GM13976 (cell line): ENCODE measurements at regions not wholly inside any gene's neighbourhood (a gene's known extent, or its start where the extent isn't known, plus 50 kb on each side); places are given as distances from the start of the nearest gene placed in this dataset.
"Not testable (repeated sequence)": the region's sequence is repeated elsewhere in the genome, so short reads cannot be mapped to it uniquely, and the experiment has no call there.

Experiments used
- DNase-seq: peaks from one replicate; pipeline ENCODE4 v3.0.0; 2012; ENCODE audit warnings: low spot score
- in situ Hi-C: fragments of 300-500 bp; cut with MboI; formaldehyde crosslinking; loops from one replicate; pipeline ENCODE4 v1.12.0; 2022; ENCODE audit warnings: low sequenced_read_pairs, mixed read lengths, inconsistent platforms; ENCODE audit not compliant: unreplicated experiment
- TF ChIP-seq, protein P1 (sequence below): IDR thresholded peaks from 2 replicates; pipeline ENCODE4 v1.5.1; 2012; ENCODE audit warnings: borderline replicate concordance, mild to moderate bottlenecking; ENCODE audit not compliant: insufficient read depth; ENCODE audit errors: extremely low read depth, missing control alignments, control extremely low read depth

DNA sequence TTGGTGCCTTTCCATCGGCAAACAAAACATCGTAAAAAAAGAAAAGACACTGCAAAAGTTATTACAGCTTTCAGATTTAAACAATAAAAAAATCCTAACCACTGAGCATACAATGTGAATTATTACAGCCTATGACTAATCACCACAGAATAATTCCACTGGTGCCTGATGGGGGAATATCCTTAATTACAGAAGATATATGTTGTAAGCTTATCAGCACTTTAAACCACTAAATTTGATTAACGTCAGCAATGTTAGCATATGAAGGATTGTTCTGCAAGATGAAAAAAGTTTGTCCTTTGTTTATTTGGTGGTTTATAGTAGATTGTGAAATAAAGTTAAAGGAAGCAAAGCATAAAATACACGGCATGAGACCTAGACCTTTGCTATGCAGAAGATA, 210.2 kb upstream of the ADAMTS3 start:
- DNase-seq: no peak
- in situ Hi-C loops: no loop called here
- TF ChIP-seq, protein P1, sequence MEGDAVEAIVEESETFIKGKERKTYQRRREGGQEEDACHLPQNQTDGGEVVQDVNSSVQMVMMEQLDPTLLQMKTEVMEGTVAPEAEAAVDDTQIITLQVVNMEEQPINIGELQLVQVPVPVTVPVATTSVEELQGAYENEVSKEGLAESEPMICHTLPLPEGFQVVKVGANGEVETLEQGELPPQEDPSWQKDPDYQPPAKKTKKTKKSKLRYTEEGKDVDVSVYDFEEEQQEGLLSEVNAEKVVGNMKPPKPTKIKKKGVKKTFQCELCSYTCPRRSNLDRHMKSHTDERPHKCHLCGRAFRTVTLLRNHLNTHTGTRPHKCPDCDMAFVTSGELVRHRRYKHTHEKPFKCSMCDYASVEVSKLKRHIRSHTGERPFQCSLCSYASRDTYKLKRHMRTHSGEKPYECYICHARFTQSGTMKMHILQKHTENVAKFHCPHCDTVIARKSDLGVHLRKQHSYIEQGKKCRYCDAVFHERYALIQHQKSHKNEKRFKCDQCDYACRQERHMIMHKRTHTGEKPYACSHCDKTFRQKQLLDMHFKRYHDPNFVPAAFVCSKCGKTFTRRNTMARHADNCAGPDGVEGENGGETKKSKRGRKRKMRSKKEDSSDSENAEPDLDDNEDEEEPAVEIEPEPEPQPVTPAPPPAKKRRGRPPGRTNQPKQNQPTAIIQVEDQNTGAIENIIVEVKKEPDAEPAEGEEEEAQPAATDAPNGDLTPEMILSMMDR: no peak

DNA sequence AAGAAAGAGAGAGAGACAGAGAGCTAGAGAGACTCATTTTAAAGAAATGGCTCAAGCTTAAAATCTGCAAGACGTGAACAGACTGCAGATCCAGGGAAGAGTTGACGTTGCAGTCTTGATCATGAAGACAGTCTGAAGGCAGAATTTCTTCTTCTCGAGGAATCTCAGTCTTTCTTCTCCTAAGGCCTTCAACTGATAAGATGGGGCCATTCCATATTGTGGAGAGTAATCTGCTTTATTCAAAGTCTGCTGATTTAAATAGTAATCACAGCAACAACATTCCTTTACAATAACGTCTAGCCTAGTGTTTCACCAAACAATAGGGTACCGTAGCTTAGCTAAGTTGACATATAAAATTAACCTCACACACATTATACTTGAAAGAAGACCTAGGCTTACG, 208.4 kb upstream of the ADAMTS3 start:
- in situ Hi-C loops: no loop called here
- no peak for DNase-seq
- TF ChIP-seq, protein P1: no peak

DNA sequence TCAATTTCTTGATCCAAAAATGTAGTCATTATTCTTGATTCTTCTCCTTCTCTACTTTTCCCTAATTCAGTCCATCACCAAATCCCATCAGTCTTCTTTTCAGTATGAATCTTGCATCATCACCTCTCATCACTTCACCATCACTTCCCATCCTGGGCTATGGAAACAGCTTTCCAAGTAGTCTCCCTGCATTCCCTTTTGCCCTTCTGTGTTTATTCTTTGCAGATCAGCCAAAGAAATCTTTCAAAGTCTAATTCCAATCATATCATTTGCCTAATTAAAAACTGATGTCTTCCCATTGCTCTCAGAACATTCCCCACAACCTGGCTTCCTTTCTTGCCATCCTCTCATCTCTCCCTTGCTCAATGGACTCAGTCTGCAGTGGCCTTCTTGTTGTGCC, 201.7 kb upstream of the ADAMTS3 start:
- DNase-seq: no peak
- in situ Hi-C loops: no loop called here
- TF ChIP-seq, protein P1: no peak

DNA sequence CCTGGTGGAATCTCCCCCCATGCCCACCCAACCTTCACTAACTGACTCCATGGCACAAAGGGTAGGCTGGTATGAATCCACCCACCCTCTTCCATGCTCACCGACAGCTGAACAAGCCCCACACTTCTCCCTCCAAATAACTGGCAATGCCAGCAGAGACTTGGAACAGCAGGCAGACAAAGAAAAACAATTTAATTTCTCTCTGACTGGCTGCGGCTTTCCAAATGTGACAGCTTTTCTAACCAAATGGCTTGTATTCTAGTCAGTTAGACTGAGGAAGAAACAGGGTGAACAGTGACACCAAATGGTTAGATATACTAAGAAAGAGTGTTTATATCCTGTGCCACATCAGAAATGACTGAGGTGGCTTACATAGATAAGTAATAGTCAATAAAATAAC, 199.3 kb upstream of the ADAMTS3 start:
- DNase-seq: no peak
- TF ChIP-seq, protein P1: no peak
- in situ Hi-C loops: no loop called here

DNA sequence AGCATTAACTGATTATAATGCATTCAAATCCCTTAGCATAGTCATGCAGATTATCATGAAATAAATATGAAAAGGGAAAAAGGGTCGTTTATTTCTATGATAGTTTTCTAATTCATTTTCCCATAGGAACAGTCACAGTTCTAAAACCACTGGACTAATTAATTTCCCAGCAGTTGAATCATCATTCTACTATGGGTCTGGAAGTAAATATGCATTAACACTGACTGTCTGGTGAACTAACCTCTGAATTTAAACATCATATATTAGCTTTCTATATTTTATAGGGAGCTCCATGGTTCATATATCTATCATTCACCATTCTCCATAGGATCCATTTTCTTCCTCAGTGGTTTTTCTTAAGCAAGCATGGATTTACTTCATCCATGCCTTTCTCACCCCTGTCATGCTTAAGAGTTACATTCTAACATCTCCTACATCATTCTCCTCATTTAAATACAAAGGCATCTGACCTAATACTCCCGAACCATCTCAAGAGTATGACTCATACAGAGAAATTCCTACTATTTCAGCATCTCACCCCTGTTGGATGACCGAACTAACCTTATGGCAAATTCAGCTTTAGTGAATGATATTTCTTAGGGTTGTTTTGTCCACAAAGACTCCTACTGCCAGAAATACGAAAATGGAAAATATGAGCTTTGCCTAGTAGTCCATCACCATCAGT, 198.7 kb upstream of the ADAMTS3 start:
- TF ChIP-seq, protein P1: no peak
- in situ Hi-C loops: no loop called here
- no peak for DNase-seq

DNA sequence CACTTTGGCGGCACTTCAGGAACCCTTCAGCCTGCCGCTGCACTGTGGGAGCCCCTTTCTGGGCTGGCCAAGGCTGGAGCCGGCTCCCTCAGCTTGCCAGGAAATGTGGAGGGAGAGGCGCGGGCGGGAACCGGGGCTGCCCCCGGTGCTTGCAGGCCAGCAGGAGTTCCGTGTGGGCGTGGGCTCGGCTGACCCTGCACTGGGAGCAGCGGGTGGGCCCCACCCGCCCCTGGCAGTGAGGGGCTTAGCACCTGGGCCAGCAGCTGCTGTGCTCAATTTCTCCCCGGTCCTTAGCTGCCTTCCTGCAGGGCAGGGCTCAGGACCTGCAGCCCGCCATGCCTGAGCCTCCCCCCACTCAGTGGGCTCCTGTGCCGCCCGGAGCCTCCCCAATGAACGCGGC, 196.8 kb upstream of the ADAMTS3 start:
- DNase-seq, in situ Hi-C loops: not testable (repeated sequence)

DNA sequence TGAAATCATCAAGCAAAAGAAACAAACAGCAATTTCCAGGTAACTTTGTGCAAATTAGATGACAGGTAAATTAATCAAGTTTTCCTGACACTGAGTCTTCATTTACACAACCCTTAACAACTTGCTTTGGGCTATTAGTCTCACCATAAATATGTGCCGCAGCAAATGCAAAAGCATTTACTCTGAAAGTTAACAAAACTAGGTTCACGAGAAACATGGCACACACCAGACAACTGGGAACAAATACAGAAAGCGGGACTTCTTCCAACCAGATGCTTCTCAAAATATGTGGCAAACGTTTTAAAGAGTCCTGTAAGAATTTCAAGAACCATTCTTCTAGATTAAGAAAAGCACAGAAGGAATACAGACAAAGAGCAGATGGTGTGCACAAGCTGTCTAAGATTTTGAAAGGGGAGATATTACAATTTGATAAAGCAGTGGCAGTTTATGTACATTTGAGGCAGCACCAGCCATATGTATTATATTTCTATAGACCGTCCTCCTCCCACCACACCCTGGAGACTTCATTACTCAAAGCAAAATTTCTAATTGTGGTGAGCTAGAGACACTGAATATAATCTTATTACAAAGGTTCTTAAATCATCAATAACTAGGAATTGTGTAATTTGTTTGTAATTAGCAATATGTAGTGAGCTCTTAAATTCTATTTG, 192.5 kb upstream of the ADAMTS3 start:
- TF ChIP-seq, protein P1: no peak

DNA sequence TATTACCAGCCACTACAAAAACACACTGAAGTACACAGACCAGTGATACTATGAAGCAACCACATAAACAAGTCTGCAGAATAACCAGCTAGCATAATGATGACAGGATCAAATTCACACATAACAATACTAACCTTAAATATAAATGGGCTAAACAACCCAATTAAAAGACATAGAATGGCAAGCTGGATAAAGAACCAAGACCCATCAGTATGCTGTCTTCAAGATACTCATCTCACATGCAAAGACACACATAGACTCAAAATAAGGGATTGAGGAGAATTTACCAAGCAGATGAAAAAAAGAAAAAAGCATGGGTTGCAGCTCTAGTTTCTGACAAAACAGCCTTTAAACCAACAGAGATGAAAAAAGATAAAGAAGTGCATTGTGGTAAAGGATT, 184.4 kb upstream of the ADAMTS3 start:
- DNase-seq, in situ Hi-C loops: not testable (repeated sequence)

More for the DNA sequence above, 192.5 kb upstream of the ADAMTS3 start:
- no peak for DNase-seq
- in situ Hi-C loops: no loop called here
